ENCODE measurements at regions not wholly inside any gene's neighbourhood (a gene's known extent, or its start where the extent isn't known, plus 50 kb on each side); places are given as distances from the start of the nearest gene placed in this dataset.

GRCh38 chr18:25639596-25639995 lies 287.6 kb upstream of the ZNF521 start:
- no peaks in the 10 kb centered on the region for H4K20me1 ChIP-seq (ENCODE audit: low read length)
- no peaks in the 10 kb centered on the region for H3K79me2 ChIP-seq (ENCODE audit: low read length)
- no peak overlapping the region for H3K27ac ChIP-seq (ENCODE audit: low read length)
- ATAC-seq (no peak), DNase-seq (no peak)
- H3K9me2 ChIP-seq (replicated peaks; ENCODE audit: low read length): no peaks in the 10 kb centered on the region
- ChIA-PET CTCF (no interaction called here), POLR2A (ENCODE audit: unreplicated experiment) (no interaction called here)
- no peak overlapping the region for H3K9ac ChIP-seq (ENCODE audit: low read length)
- H3K36me3 ChIP-seq (ENCODE audit: low read depth, low read length): no peaks in the 10 kb centered on the region
- H3K9me3 ChIP-seq (ENCODE audit: low read length): no peaks in the 10 kb centered on the region
- H2AFZ ChIP-seq (ENCODE audit: low read length): no peak overlapping the region
- intact Hi-C loops (cut with micrococcal nuclease): no loop called here
- no peaks in the 10 kb centered on the region for H3K4me1 ChIP-seq (ENCODE audit: insufficient read depth, low read length)
- TF ChIP-seq EZH2 (IDR thresholded peaks at IDR 0.05; ENCODE audit: low read length, unreplicated experiment) (no peak), EZH2phosphoT487 (IDR thresholded peaks at IDR 0.05; ENCODE audit: borderline replicate concordance, low read length) (no peak), CTCF (conservative IDR thresholded peaks at IDR 0.05; ENCODE audit: low read depth, low read length) (no peak)
- H3K4me3 ChIP-seq (ENCODE audit: low read length): no peak overlapping the region
- no peak overlapping the region for H3K4me2 ChIP-seq (ENCODE audit: low read length)
- no TSS peak for BruUV-seq (replicated peaks)
- H3K27me3 ChIP-seq (ENCODE audit: low read length): peaks cover 24% of the 10 kb centered on the region; the same call in 1 of the 2 replicates
- no peaks in the 10 kb centered on the region for H3F3A ChIP-seq (ENCODE audit: low read length, unreplicated experiment)

- H4K20me1 ChIP-seq (ENCODE audit: low read length): no peaks in the 10 kb centered on the region
- no peak overlapping the region for H3K4me3 ChIP-seq (ENCODE audit: low read length)
- BruUV-seq (replicated peaks): no TSS peak
- ChIA-PET POLR2A (ENCODE audit: unreplicated experiment) (no interaction called here), CTCF (no interaction called here)
- H3K9me3 ChIP-seq (ENCODE audit: low read length): no peaks in the 10 kb centered on the region
- H3K27ac ChIP-seq (ENCODE audit: low read length): no peak overlapping the region
- H3K4me2 ChIP-seq (ENCODE audit: low read length): no peak overlapping the region
- H3K79me2 ChIP-seq (ENCODE audit: low read length): no peaks in the 10 kb centered on the region
- DNase-seq: no peak
- H3K9me2 ChIP-seq (replicated peaks; ENCODE audit: low read length): no peaks in the 10 kb centered on the region
- H2AFZ ChIP-seq (ENCODE audit: low read length): no peak overlapping the region
- no peaks in the 10 kb centered on the region for H3K4me1 ChIP-seq (ENCODE audit: insufficient read depth, low read length)
- intact Hi-C loops (cut with micrococcal nuclease): no loop called here
- peaks cover 21% of the 10 kb centered on the region; the same call in 1 of the 2 replicates for H3K27me3 ChIP-seq (ENCODE audit: low read length)
- no peaks in the 10 kb centered on the region for H3K36me3 ChIP-seq (ENCODE audit: low read depth, low read length)
- TF ChIP-seq EZH2phosphoT487 (IDR thresholded peaks at IDR 0.05; ENCODE audit: borderline replicate concordance, low read length): no peak
- no peak for TF ChIP-seq CTCF (conservative IDR thresholded peaks at IDR 0.05; ENCODE audit: low read depth, low read length)
- TF ChIP-seq EZH2 (IDR thresholded peaks at IDR 0.05; ENCODE audit: low read length, unreplicated experiment): no peak
- ATAC-seq: no peak
- no peak overlapping the region for H3K9ac ChIP-seq (ENCODE audit: low read length)
- no peaks in the 10 kb centered on the region for H3F3A ChIP-seq (ENCODE audit: low read length, unreplicated experiment)
Observed at GRCh38 chr18:25633563-25633962, 281.6 kb upstream of the ZNF521 start.

- no peak for ATAC-seq
- Histone ChIP-seq H3K27me3 (ENCODE audit: low read length) (no peaks in the 10 kb centered on the region), H3K4me2 (ENCODE audit: low read length) (no peak overlapping the region), H4K20me1 (ENCODE audit: low read length) (no peaks in the 10 kb centered on the region), H3K27ac (ENCODE audit: low read length) (no peak overlapping the region), H3K4me1 (ENCODE audit: insufficient read depth, low read length) (no peaks in the 10 kb centered on the region), H3K9ac (ENCODE audit: low read length) (no peak overlapping the region), H3K79me2 (ENCODE audit: low read length) (no peaks in the 10 kb centered on the region), H2AFZ (ENCODE audit: low read length) (no peak overlapping the region), H3K9me3 (ENCODE audit: low read length) (no peaks in the 10 kb centered on the region), H3F3A (ENCODE audit: low read length, unreplicated experiment) (no peaks in the 10 kb centered on the region), H3K9me2 (replicated peaks; ENCODE audit: low read length) (no peaks in the 10 kb centered on the region), H3K4me3 (ENCODE audit: low read length) (no peak overlapping the region), H3K36me3 (ENCODE audit: low read depth, low read length) (no peaks in the 10 kb centered on the region)
- BruUV-seq (replicated peaks): no TSS peak
- intact Hi-C loops (cut with micrococcal nuclease): no loop called here
- no peak for DNase-seq
- ChIA-PET POLR2A (ENCODE audit: unreplicated experiment) (no interaction called here), CTCF (no interaction called here)
- TF ChIP-seq EZH2 (IDR thresholded peaks at IDR 0.05; ENCODE audit: low read length, unreplicated experiment) (no peak), EZH2phosphoT487 (IDR thresholded peaks at IDR 0.05; ENCODE audit: borderline replicate concordance, low read length) (no peak), CTCF (conservative IDR thresholded peaks at IDR 0.05; ENCODE audit: low read depth, low read length) (no peak)
Observed at GRCh38 chr18:25630682-25631081, 278.7 kb upstream of the ZNF521 start.
